Vagina (tissue), 2 donors: ENCODE measurements at regions not wholly inside any gene's neighbourhood (a gene's known extent, or its start where the extent isn't known, plus 50 kb on each side); places are given as distances from the start of the nearest gene placed in this dataset.

ENCODE experiments used
- DNase-seq, 2 donors: peaks; one replicate each; pipeline ENCODE4 v3.0.0-alpha.2; 2017; ENCODE audit errors: extremely low spot score in 2 of 2
- H3K27ac ChIP-seq: fragments of 200-600 bp; sonication (generic); one replicate; pipeline ENCODE4 v1.5.1; 2019
- H3K27me3 ChIP-seq: fragments of 200-600 bp; sonication (generic); one replicate; pipeline ENCODE4 v1.5.1; 2019
- H3K36me3 ChIP-seq, 2 donors: fragments of 200-600 bp; sonication (generic); one replicate each; pipeline ENCODE4 v1.5.1; 2017 to 2019
- H3K4me1 ChIP-seq: fragments of 200-600 bp; sonication (generic); one replicate; pipeline ENCODE4 v1.5.1; 2019
- H3K4me3 ChIP-seq, 2 donors: fragments of 200-600 bp; sonication (generic); 1 replicate in 1 of 2; 2 replicates in 1 of 2; pipeline ENCODE4 v1.5.1; 2016 to 2019
- H3K9me3 ChIP-seq: fragments of 200-600 bp; sonication (generic); one replicate; pipeline ENCODE4 v1.5.1; 2019
- CTCF ChIP-seq, 3 experiments: fragments of 450-650 bp in 2 of 3; fragments of 200-600 bp in 1 of 3; sonication (generic) in 1 of 3; IDR thresholded peaks; one replicate each; pipeline ENCODE4 v1.5.1; 2017 to 2019; ENCODE audit warnings: antibody characterized with exemption in 3 of 3, mild to moderate bottlenecking in 2 of 3, moderate library complexity in 2 of 3
- POLR2A ChIP-seq, 2 donors: fragments of 450-650 bp; IDR thresholded peaks; one replicate each; pipeline ENCODE4 v1.6.1; 2017; ENCODE audit warnings: antibody characterized with exemption in 2 of 2, mild to moderate bottlenecking in 2 of 2, moderate library complexity in 2 of 2
- POLR2AphosphoS5 ChIP-seq, 2 donors: sonication (generic); formaldehyde crosslinking; IDR thresholded peaks; one replicate each; pipeline ENCODE4 v1.9.0; 2017; ENCODE audit warnings: antibody characterized with exemption in 2 of 2, mild to moderate bottlenecking in 2 of 2, low read depth in 1 of 2; ENCODE audit not compliant: insufficient read depth in 1 of 2
- intact Hi-C: fragments of 100-400 bp; cut with DNase I; formaldehyde crosslinking; loops from one replicate; pipeline ENCODE4 v1.15.1; 2023

DNA sequence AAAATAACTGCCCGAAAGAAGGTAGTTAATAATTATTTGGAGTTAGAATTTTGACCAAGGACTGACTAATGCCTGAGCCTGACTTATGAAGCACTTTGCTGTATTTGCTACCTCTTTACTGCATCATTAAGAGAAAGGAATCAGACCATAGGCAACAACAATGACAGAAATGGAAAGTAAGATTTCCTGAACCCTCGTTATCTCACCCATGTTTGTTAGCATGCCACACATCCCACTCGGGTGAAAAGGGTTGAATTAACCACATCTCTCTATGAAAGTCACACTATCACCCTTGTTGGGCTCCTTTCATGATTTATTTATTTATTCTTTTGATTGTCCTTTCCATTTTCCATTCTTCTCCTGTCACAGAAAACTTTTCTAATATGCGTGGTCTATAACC, 59.6 kb downstream of the OLIG3 start:
- H3K27ac ChIP-seq: no peak overlapping the region
- no peak for TF ChIP-seq POLR2AphosphoS5 (IDR thresholded peaks at IDR 0.05; ENCODE audit: insufficient read depth in 1 of 2, low read depth in 1 of 2)
- TF ChIP-seq POLR2A (IDR thresholded peaks at IDR 0.05): no peak
- TF ChIP-seq CTCF (IDR thresholded peaks at IDR 0.05): no peak
- H3K9me3 ChIP-seq: no peaks in the 10 kb centered on the region
- no peaks in the 10 kb centered on the region for H3K4me1 ChIP-seq
- no peak overlapping the region for H3K4me3 ChIP-seq
- intact Hi-C loops: no loop called here
- DNase-seq: no peak
- H3K27me3 ChIP-seq: no peaks in the 10 kb centered on the region
- no peaks in the 10 kb centered on the region for H3K36me3 ChIP-seq

- Histone ChIP-seq H3K4me1 (no peaks in the 10 kb centered on the region), H3K27me3 (no peaks in the 10 kb centered on the region), H3K4me3 (no peak overlapping the region), H3K9me3 (no peaks in the 10 kb centered on the region), H3K27ac (no peak overlapping the region), H3K36me3 (no peaks in the 10 kb centered on the region)
- TF ChIP-seq CTCF (IDR thresholded peaks at IDR 0.05) (no peak), POLR2AphosphoS5 (IDR thresholded peaks at IDR 0.05; ENCODE audit: insufficient read depth in 1 of 2, low read depth in 1 of 2) (no peak), POLR2A (IDR thresholded peaks at IDR 0.05) (no peak)
- intact Hi-C loops: no loop called here
- no peak for DNase-seq
Measured at GRCh38 chr6:137432054-137432611, 62.1 kb downstream of the OLIG3 start.

- no peak for DNase-seq
- intact Hi-C loops: no loop called here
- Histone ChIP-seq H3K27me3 (no peaks in the 10 kb centered on the region), H3K36me3 (no peaks in the 10 kb centered on the region), H3K4me3 (no peak overlapping the region), H3K9me3 (no peaks in the 10 kb centered on the region), H3K27ac (no peak overlapping the region), H3K4me1 (no peaks in the 10 kb centered on the region)
- no peak for TF ChIP-seq POLR2A (IDR thresholded peaks at IDR 0.05)
- TF ChIP-seq CTCF (IDR thresholded peaks at IDR 0.05): no peak
- no peak for TF ChIP-seq POLR2AphosphoS5 (IDR thresholded peaks at IDR 0.05; ENCODE audit: insufficient read depth in 1 of 2, low read depth in 1 of 2)
Measured at GRCh38 chr6:137430954-137431353, 63.2 kb downstream of the OLIG3 start.

- H3K4me3 ChIP-seq: no peak overlapping the region
- H3K4me1 ChIP-seq: no peaks in the 10 kb centered on the region
- no peak for DNase-seq
- TF ChIP-seq POLR2A (IDR thresholded peaks at IDR 0.05): no peak
- TF ChIP-seq POLR2AphosphoS5 (IDR thresholded peaks at IDR 0.05; ENCODE audit: insufficient read depth in 1 of 2, low read depth in 1 of 2): no peak
- TF ChIP-seq CTCF (IDR thresholded peaks at IDR 0.05): no peak
- no peaks in the 10 kb centered on the region for H3K27me3 ChIP-seq
- intact Hi-C loops: no loop called here
- H3K9me3 ChIP-seq: no peaks in the 10 kb centered on the region
- H3K27ac ChIP-seq: no peak overlapping the region
- H3K36me3 ChIP-seq: no peaks in the 10 kb centered on the region
Measured at GRCh38 chr6:137427656-137428290, 66.4 kb downstream of the OLIG3 start.

- Histone ChIP-seq H3K9me3 (no peaks in the 10 kb centered on the region), H3K4me1 (no peaks in the 10 kb centered on the region), H3K36me3 (no peaks in the 10 kb centered on the region), H3K4me3 (no peak overlapping the region), H3K27me3 (no peaks in the 10 kb centered on the region), H3K27ac (no peak overlapping the region)
- TF ChIP-seq POLR2AphosphoS5 (IDR thresholded peaks at IDR 0.05; ENCODE audit: insufficient read depth in 1 of 2, low read depth in 1 of 2) (no peak), POLR2A (IDR thresholded peaks at IDR 0.05) (no peak), CTCF (IDR thresholded peaks at IDR 0.05) (no peak)
- intact Hi-C loops: no loop called here
- no peak for DNase-seq
Measured at GRCh38 chr6:137426007-137426689, 68.0 kb downstream of the OLIG3 start.
